ENCODE measurements at regions not wholly inside any gene's neighbourhood (a gene's known extent, or its start where the extent isn't known, plus 50 kb on each side); places are given as distances from the start of the nearest gene placed in this dataset.

GRCh38 chr9:10835791-10836463, 223.1 kb upstream of the PTPRD start:
- in situ Hi-C loops (cut with MboI; ENCODE audit: low sequenced_read_pairs in 4 of 4) (no loop called here), intact Hi-C loops (cut with DNase I; ENCODE audit: low total_unique reads) (no loop called here)
- DNase-seq (no peak), ATAC-seq (no peak)
- no peak overlapping the region for H3K27ac ChIP-seq
- H3K4me1 ChIP-seq, result no peaks in the 10 kb centered on the region
- H3K9me3 ChIP-seq, result no peaks in the 10 kb centered on the region
- no peaks in the 10 kb centered on the region for H3K27me3 ChIP-seq
- TF ChIP-seq, protein P1, sequence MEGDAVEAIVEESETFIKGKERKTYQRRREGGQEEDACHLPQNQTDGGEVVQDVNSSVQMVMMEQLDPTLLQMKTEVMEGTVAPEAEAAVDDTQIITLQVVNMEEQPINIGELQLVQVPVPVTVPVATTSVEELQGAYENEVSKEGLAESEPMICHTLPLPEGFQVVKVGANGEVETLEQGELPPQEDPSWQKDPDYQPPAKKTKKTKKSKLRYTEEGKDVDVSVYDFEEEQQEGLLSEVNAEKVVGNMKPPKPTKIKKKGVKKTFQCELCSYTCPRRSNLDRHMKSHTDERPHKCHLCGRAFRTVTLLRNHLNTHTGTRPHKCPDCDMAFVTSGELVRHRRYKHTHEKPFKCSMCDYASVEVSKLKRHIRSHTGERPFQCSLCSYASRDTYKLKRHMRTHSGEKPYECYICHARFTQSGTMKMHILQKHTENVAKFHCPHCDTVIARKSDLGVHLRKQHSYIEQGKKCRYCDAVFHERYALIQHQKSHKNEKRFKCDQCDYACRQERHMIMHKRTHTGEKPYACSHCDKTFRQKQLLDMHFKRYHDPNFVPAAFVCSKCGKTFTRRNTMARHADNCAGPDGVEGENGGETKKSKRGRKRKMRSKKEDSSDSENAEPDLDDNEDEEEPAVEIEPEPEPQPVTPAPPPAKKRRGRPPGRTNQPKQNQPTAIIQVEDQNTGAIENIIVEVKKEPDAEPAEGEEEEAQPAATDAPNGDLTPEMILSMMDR (IDR thresholded peaks at IDR 0.05 in 4 of 5, conservative IDR thresholded peaks at IDR 0.05 in 1 of 5), result no peak
- TF ChIP-seq POLR2A (IDR thresholded peaks at IDR 0.05), result no peak
- no peaks in the 10 kb centered on the region for H3K36me3 ChIP-seq
- no peak overlapping the region for H3K4me3 ChIP-seq

DNA sequence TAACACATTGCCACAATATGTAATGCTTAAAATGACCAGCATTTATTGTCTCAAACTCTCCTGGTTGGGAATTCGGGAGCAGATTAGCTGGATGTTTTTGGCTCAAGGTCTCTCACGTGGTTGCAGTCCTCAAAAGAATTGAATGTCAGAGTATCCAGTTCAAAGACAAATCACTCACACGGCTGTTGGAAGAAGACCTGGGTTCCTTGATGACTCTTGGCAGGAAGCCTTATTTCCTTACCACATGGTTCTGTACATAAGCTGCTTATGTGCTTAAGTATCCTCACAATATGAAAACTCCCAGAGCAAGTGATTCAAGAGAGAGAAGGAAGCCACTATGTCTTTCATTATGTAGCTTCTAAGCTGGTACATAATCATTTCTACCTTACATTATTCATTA, 230.3 kb upstream of the PTPRD start:
- H3K9me3 ChIP-seq, result no peaks in the 10 kb centered on the region
- no peaks in the 10 kb centered on the region for H3K27me3 ChIP-seq
- no peak overlapping the region for H3K27ac ChIP-seq
- DNase-seq (no peak), ATAC-seq (no peak)
- intact Hi-C loops (cut with DNase I; ENCODE audit: low total_unique reads), result no loop called here
- in situ Hi-C loops (cut with MboI; ENCODE audit: low sequenced_read_pairs in 4 of 4), result no loop called here
- H3K4me3 ChIP-seq, result no peak overlapping the region
- no peaks in the 10 kb centered on the region for H3K4me1 ChIP-seq
- H3K36me3 ChIP-seq, result no peaks in the 10 kb centered on the region
- no peak for TF ChIP-seq POLR2A (IDR thresholded peaks at IDR 0.05)
- TF ChIP-seq, protein P1 (IDR thresholded peaks at IDR 0.05 in 4 of 5, conservative IDR thresholded peaks at IDR 0.05 in 1 of 5), result no peak

DNA sequence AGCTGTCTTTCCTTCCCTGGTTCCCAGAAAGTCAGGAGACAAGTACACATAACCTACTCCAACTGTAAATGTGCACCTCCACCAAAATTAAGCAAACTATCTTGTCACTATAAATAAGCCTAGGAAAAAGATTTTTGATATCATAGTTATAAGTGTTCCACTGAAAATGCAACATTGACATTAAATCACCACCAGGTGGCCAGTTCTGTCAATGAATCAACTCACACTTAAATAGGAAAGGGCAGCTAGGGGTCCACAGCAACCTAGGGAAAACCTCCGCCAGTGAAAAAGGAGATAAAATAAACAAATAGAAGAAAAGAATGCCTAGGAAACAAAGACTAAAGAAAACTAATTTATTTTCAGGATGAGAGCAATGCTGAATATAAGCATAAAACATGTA, 243.0 kb upstream of the PTPRD start:
- TF ChIP-seq POLR2A (IDR thresholded peaks at IDR 0.05), result no peak
- TF ChIP-seq, protein P1 (IDR thresholded peaks at IDR 0.05 in 4 of 5, conservative IDR thresholded peaks at IDR 0.05 in 1 of 5), result no peak
- Histone ChIP-seq H3K27ac (no peak overlapping the region), H3K9me3 (no peaks in the 10 kb centered on the region), H3K4me3 (no peak overlapping the region), H3K36me3 (no peaks in the 10 kb centered on the region), H3K27me3 (no peaks in the 10 kb centered on the region), H3K4me1 (no peaks in the 10 kb centered on the region)
- DNase-seq (no peak), ATAC-seq (no peak)
- in situ Hi-C loops (cut with MboI; ENCODE audit: low sequenced_read_pairs in 4 of 4) (no loop called here), intact Hi-C loops (cut with DNase I; ENCODE audit: low total_unique reads) (no loop called here)

- ATAC-seq (no peak), DNase-seq (no peak)
- no peaks in the 10 kb centered on the region for H3K9me3 ChIP-seq
- no peaks in the 10 kb centered on the region for H3K4me1 ChIP-seq
- TF ChIP-seq, protein P1 (IDR thresholded peaks at IDR 0.05 in 4 of 5, conservative IDR thresholded peaks at IDR 0.05 in 1 of 5), result no peak
- TF ChIP-seq POLR2A (IDR thresholded peaks at IDR 0.05), result no peak
- in situ Hi-C loops (cut with MboI; ENCODE audit: low sequenced_read_pairs in 4 of 4) (no loop called here), intact Hi-C loops (cut with DNase I; ENCODE audit: low total_unique reads) (no loop called here)
- no peak overlapping the region for H3K4me3 ChIP-seq
- no peak overlapping the region for H3K27ac ChIP-seq
- H3K27me3 ChIP-seq, result no peaks in the 10 kb centered on the region
- H3K36me3 ChIP-seq, result no peaks in the 10 kb centered on the region
Observed at GRCh38 chr9:10858817-10859216, 246.0 kb upstream of the PTPRD start.

GRCh38 chr9:10863476-10863875, 250.7 kb upstream of the PTPRD start:
- Histone ChIP-seq H3K36me3 (no peaks in the 10 kb centered on the region), H3K4me1 (no peaks in the 10 kb centered on the region), H3K27me3 (no peaks in the 10 kb centered on the region), H3K4me3 (no peak overlapping the region), H3K27ac (no peak overlapping the region), H3K9me3 (no peaks in the 10 kb centered on the region)
- intact Hi-C loops (cut with DNase I; ENCODE audit: low total_unique reads) (no loop called here), in situ Hi-C loops (cut with MboI; ENCODE audit: low sequenced_read_pairs in 4 of 4) (no loop called here)
- no peak for TF ChIP-seq POLR2A (IDR thresholded peaks at IDR 0.05)
- TF ChIP-seq, protein P1 (IDR thresholded peaks at IDR 0.05 in 4 of 5, conservative IDR thresholded peaks at IDR 0.05 in 1 of 5), result no peak
- ATAC-seq (no peak), DNase-seq (no peak)
